ENCODE measurements at regions not wholly inside any gene's neighbourhood (a gene's known extent, or its start where the extent isn't known, plus 50 kb on each side); places are given as distances from the start of the nearest gene placed in this dataset.

GRCh38 chr17:34822007-34822739 is 139.1 kb downstream of the CCT6B start:
- TF ChIP-seq CTCF (IDR thresholded peaks at IDR 0.05; ENCODE audit: extremely low read depth, insufficient read depth, missing control alignments) = no peak
- in situ Hi-C loops (cut with MboI; ENCODE audit: low pct_unique_long_range_greater_than_20kb, low sequenced_read_pairs, unreplicated experiment) = no loop called here
- no peak for DNase-seq (ENCODE audit: low spot score)

- no peak for DNase-seq (ENCODE audit: low spot score)
- TF ChIP-seq CTCF (IDR thresholded peaks at IDR 0.05; ENCODE audit: extremely low read depth, insufficient read depth, missing control alignments) = no peak
- in situ Hi-C loops (cut with MboI; ENCODE audit: low pct_unique_long_range_greater_than_20kb, low sequenced_read_pairs, unreplicated experiment) = no loop called here
Observed at GRCh38 chr17:34820922-34821321, 140.3 kb downstream of the CCT6B start.

GRCh38 chr17:34820248-34820801 is 140.9 kb downstream of the CCT6B start:
- no peak for TF ChIP-seq CTCF (IDR thresholded peaks at IDR 0.05; ENCODE audit: extremely low read depth, insufficient read depth, missing control alignments)
- in situ Hi-C loops (cut with MboI; ENCODE audit: low pct_unique_long_range_greater_than_20kb, low sequenced_read_pairs, unreplicated experiment) = no loop called here
- no peak for DNase-seq (ENCODE audit: low spot score)

GRCh38 chr17:34817252-34818035 is 143.8 kb downstream of the CCT6B start:
- in situ Hi-C loops (cut with MboI; ENCODE audit: low pct_unique_long_range_greater_than_20kb, low sequenced_read_pairs, unreplicated experiment) = no loop called here
- DNase-seq (ENCODE audit: low spot score) = no peak
- no peak for TF ChIP-seq CTCF (IDR thresholded peaks at IDR 0.05; ENCODE audit: extremely low read depth, insufficient read depth, missing control alignments)

- no peak for DNase-seq (ENCODE audit: low spot score)
- in situ Hi-C loops (cut with MboI; ENCODE audit: low pct_unique_long_range_greater_than_20kb, low sequenced_read_pairs, unreplicated experiment) = no loop called here
- no peak for TF ChIP-seq CTCF (IDR thresholded peaks at IDR 0.05; ENCODE audit: extremely low read depth, insufficient read depth, missing control alignments)
Observed at GRCh38 chr17:34816848-34817247, 144.4 kb downstream of the CCT6B start.

- TF ChIP-seq CTCF (IDR thresholded peaks at IDR 0.05; ENCODE audit: extremely low read depth, insufficient read depth, missing control alignments) = no peak
- DNase-seq (ENCODE audit: low spot score) = no peak
- in situ Hi-C loops (cut with MboI; ENCODE audit: low pct_unique_long_range_greater_than_20kb, low sequenced_read_pairs, unreplicated experiment) = no loop called here
Observed at GRCh38 chr17:34813290-34813689, 148.0 kb downstream of the CCT6B start.

Measured in GM13977 (cell line).